ENCODE measurements at regions not wholly inside any gene's neighbourhood (a gene's known extent, or its start where the extent isn't known, plus 50 kb on each side); places are given as distances from the start of the nearest gene placed in this dataset.
"Not testable (repeated sequence)": the region's sequence is repeated elsewhere in the genome, so short reads cannot be mapped to it uniquely, and the experiment has no call there.

- DNase-seq, result no peak
Measured at GRCh38 chr9:75628952-75629351, 261.5 kb upstream of the PCSK5 start.

GRCh38 chr9:75633451-75634057, 256.9 kb upstream of the PCSK5 start:
- no peak for DNase-seq

- no peak for DNase-seq
Measured at GRCh38 chr9:75636427-75637045, 253.9 kb upstream of the PCSK5 start.

- no peak for DNase-seq
Measured at GRCh38 chr9:75639971-75640610, 250.4 kb upstream of the PCSK5 start.

GRCh38 chr9:75642522-75642921, 248.0 kb upstream of the PCSK5 start:
- no peak for DNase-seq

- no peak for DNase-seq
Measured at GRCh38 chr9:75644649-75645048, 245.8 kb upstream of the PCSK5 start.

GRCh38 chr9:75648034-75648433, 242.4 kb upstream of the PCSK5 start:
- no peak for DNase-seq

- no peak for DNase-seq
Measured at GRCh38 chr9:75649060-75649459, 241.4 kb upstream of the PCSK5 start.

GRCh38 chr9:75651709-75652108, 238.8 kb upstream of the PCSK5 start:
- no peak for DNase-seq

GRCh38 chr9:75653335-75653734, 237.1 kb upstream of the PCSK5 start:
- no peak for DNase-seq

GRCh38 chr9:75653750-75654149, 236.7 kb upstream of the PCSK5 start:
- no peak for DNase-seq

GRCh38 chr9:75657015-75657414, 233.5 kb upstream of the PCSK5 start:
- DNase-seq, result no peak

GRCh38 chr9:75658301-75658905, 232.1 kb upstream of the PCSK5 start:
- no peak for DNase-seq

- no peak for DNase-seq
Measured at GRCh38 chr9:75664597-75664996, 225.9 kb upstream of the PCSK5 start.

- no peak for DNase-seq
Measured at GRCh38 chr9:75666856-75667554, 223.5 kb upstream of the PCSK5 start.

- no peak for DNase-seq
Measured at GRCh38 chr9:75669721-75670120, 220.8 kb upstream of the PCSK5 start.

- no peak for DNase-seq
Measured at GRCh38 chr9:75671354-75671753, 219.1 kb upstream of the PCSK5 start.

GRCh38 chr9:75672478-75672877, 218.0 kb upstream of the PCSK5 start:
- no peak for DNase-seq

- no peak for DNase-seq
Measured at GRCh38 chr9:75683591-75683990, 206.9 kb upstream of the PCSK5 start.

- no peak for DNase-seq
Measured at GRCh38 chr9:75685062-75685461, 205.4 kb upstream of the PCSK5 start.

GRCh38 chr9:75687359-75687953, 203.0 kb upstream of the PCSK5 start:
- DNase-seq, result no peak

GRCh38 chr9:75690551-75690950, 199.9 kb upstream of the PCSK5 start:
- not testable (repeated sequence) for DNase-seq

- DNase-seq, result no peak
Measured at GRCh38 chr9:75691408-75691807, 199.1 kb upstream of the PCSK5 start.

Data from inflammatory macrophage treated with lipopolysaccharide for 1 hour (primary cell).